ENCODE measurements at regions not wholly inside any gene's neighbourhood (a gene's known extent, or its start where the extent isn't known, plus 50 kb on each side); places are given as distances from the start of the nearest gene placed in this dataset.

DNA sequence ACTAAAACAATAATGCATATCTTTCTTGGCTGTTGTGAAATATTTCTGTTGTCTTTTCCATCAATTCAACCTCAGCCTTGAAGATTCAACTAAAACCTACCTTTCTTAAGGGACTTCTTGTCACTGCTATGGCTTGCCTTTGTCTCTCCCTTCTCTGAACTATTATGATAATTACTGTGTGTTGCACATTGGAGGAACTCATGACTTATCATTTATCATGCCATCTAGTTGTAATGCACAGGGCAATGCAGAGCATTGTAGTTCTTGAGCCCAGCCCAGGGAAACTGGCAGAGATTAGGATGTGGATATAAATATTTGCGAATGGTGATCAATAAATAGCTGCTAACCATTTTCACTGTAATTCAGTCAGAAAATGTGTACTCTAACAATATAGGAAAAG, 427.1 kb upstream of the FRG2C start:
- SMC1A ChIA-PET (ENCODE audit: uncharacterized antibody, unreplicated experiment): interaction anchor here (0.6 to 1.4 kb wide), 2 partner anchors 8 to 16 kb away, joined by 3 to 4 read pairs; no protein-coding TSS in a partner anchor
- no peaks in the 10 kb centered on the region; the same call in 2 of the 3 replicates for H3K9me3 ChIP-seq (replicated peaks; ENCODE audit: control insufficient read depth, insufficient read depth, low read length)
- no peak; the same call in 2 of the 3 replicates for ATAC-seq

More for the DNA sequence above, 427.1 kb upstream of the FRG2C start:
- CTCF ChIA-PET: no interaction called here
- DNase-seq (ENCODE audit: low read depth, low spot score): no peak
- H3K36me3 ChIP-seq (ENCODE audit: control insufficient read depth in 2 of 2, insufficient read depth in 2 of 2, low read length in 1 of 2): no peaks in the 10 kb centered on the region
- no peak overlapping the region for H3K4me2 ChIP-seq (ENCODE audit: control insufficient read depth, insufficient read depth)
- BruUV-seq (replicated peaks): no TSS peak
- POLR2A ChIA-PET: no interaction called here
- H3K9ac ChIP-seq (ENCODE audit: control insufficient read depth, insufficient read depth, low read length): no peak overlapping the region
- intact Hi-C loops (cut with micrococcal nuclease; ENCODE audit: unreplicated experiment): no loop called here
- in situ Hi-C loops (cut with MboI): no loop called here
- no peak for TF ChIP-seq ZNF217 (IDR thresholded peaks at IDR 0.05)
- TF ChIP-seq, protein P1, sequence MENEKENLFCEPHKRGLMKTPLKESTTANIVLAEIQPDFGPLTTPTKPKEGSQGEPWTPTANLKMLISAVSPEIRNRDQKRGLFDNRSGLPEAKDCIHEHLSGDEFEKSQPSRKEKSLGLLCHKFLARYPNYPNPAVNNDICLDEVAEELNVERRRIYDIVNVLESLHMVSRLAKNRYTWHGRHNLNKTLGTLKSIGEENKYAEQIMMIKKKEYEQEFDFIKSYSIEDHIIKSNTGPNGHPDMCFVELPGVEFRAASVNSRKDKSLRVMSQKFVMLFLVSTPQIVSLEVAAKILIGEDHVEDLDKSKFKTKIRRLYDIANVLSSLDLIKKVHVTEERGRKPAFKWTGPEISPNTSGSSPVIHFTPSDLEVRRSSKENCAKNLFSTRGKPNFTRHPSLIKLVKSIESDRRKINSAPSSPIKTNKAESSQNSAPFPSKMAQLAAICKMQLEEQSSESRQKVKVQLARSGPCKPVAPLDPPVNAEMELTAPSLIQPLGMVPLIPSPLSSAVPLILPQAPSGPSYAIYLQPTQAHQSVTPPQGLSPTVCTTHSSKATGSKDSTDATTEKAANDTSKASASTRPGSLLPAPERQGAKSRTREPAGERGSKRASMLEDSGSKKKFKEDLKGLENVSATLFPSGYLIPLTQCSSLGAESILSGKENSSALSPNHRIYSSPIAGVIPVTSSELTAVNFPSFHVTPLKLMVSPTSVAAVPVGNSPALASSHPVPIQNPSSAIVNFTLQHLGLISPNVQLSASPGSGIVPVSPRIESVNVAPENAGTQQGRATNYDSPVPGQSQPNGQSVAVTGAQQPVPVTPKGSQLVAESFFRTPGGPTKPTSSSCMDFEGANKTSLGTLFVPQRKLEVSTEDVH (IDR thresholded peaks at IDR 0.05; ENCODE audit: low read depth, partially characterized antibody): no peak
- TF ChIP-seq HDAC6 (IDR thresholded peaks at IDR 0.05; ENCODE audit: unreplicated experiment): no peak
- no peak for TF ChIP-seq NR2F1 (conservative IDR thresholded peaks at IDR 0.05)
- no peak for TF ChIP-seq DPF2 (IDR thresholded peaks at IDR 0.05)
- no peak for TF ChIP-seq POLR2A (IDR thresholded peaks at IDR 0.05; ENCODE audit: low read depth, low read length)
- no peak for TF ChIP-seq CHD2 (IDR thresholded peaks at IDR 0.05; ENCODE audit: borderline replicate concordance, low read depth, low read length)
- no peak for TF ChIP-seq ZNF274 (IDR thresholded peaks at IDR 0.05; ENCODE audit: insufficient read depth, insufficient read length)
- TF ChIP-seq KLF5 (IDR thresholded peaks at IDR 0.05; ENCODE audit: partially characterized antibody): no peak
- no peak for TF ChIP-seq MYB (IDR thresholded peaks at IDR 0.05; ENCODE audit: borderline replicate concordance, low read depth, low read length)
- TF ChIP-seq HDGF (IDR thresholded peaks at IDR 0.05): no peak
- H3K27ac ChIP-seq (ENCODE audit: control insufficient read depth, insufficient read depth): no peak overlapping the region
- H3K4me1 ChIP-seq (ENCODE audit: control insufficient read depth, insufficient read depth, low read length): no peaks in the 10 kb centered on the region
- no peaks in the 10 kb centered on the region for H4K20me1 ChIP-seq (ENCODE audit: control insufficient read depth, insufficient read depth)
- no peak overlapping the region for H3K4me3 ChIP-seq
- no peak for FAIRE-seq
- no peaks in the 10 kb centered on the region for H3K27me3 ChIP-seq (replicated peaks in 1 of 2; ENCODE audit: control insufficient read depth in 2 of 2, insufficient read depth in 2 of 2, low read length in 1 of 2)
- H2AFZ ChIP-seq (ENCODE audit: control insufficient read depth, low read depth, low read length): no peak overlapping the region
- RAD21 ChIA-PET (ENCODE audit: unreplicated experiment): no interaction called here
- WGBS (ENCODE audit: insufficient coverage, insufficient replicate concordance, low lambda C conversion rate, missing lambda C conversion rate): 6% methylated on average over 1 of the region's 1 CpG
- no peaks in the 10 kb centered on the region for H3K79me2 ChIP-seq (ENCODE audit: control insufficient read depth, insufficient read depth, low read length)

Data from GM12878 (cell line).